Central memory CD4-positive, alpha-beta T cell (primary cell): ENCODE measurements at regions not wholly inside any gene's neighbourhood (a gene's known extent, or its start where the extent isn't known, plus 50 kb on each side); places are given as distances from the start of the nearest gene placed in this dataset.

ENCODE experiments used
- DNase-seq: peaks from one replicate; pipeline ENCODE4 v3.0.0; 2022

GRCh38 chr13:73481886-73482445 lies 423.2 kb downstream of the KLF5 start:
- DNase-seq, result no peak

GRCh38 chr13:73480779-73481559 lies 422.2 kb downstream of the KLF5 start:
- no peak for DNase-seq

GRCh38 chr13:73479856-73480255 lies 421.1 kb downstream of the KLF5 start:
- DNase-seq, result no peak

- no peak for DNase-seq
These were observed 420.5 kb downstream of the KLF5 start for GRCh38 chr13:73479351-73479750.

GRCh38 chr13:73477441-73477840 lies 418.6 kb downstream of the KLF5 start:
- DNase-seq, result no peak

- DNase-seq, result no peak
These were observed 414.2 kb downstream of the KLF5 start for GRCh38 chr13:73473016-73473415.

DNA sequence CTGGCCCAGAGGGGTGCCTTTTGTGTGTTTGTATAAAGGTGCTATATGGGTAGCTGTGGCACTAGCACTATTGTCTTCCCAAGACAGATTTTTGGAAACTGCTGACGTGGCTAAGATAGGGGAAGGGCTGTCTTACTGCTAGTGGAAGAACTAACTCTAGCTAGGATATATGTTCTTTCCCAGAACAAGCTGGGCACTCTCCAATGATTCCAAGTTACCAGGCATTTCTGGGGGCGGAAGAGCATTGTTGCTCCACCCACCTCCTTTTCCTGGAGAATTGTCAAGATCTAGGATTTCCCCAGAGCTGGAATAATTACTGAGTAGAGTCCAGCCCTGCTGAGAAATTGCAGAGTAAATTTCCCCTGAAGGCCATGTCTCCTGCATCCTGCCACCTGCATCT lies 408.3 kb downstream of the KLF5 start:
- DNase-seq, result no peak

- DNase-seq, result no peak
These were observed 407.8 kb downstream of the KLF5 start for GRCh38 chr13:73466561-73466960.

GRCh38 chr13:73465617-73465971 lies 406.8 kb downstream of the KLF5 start:
- DNase-seq, result no peak

DNA sequence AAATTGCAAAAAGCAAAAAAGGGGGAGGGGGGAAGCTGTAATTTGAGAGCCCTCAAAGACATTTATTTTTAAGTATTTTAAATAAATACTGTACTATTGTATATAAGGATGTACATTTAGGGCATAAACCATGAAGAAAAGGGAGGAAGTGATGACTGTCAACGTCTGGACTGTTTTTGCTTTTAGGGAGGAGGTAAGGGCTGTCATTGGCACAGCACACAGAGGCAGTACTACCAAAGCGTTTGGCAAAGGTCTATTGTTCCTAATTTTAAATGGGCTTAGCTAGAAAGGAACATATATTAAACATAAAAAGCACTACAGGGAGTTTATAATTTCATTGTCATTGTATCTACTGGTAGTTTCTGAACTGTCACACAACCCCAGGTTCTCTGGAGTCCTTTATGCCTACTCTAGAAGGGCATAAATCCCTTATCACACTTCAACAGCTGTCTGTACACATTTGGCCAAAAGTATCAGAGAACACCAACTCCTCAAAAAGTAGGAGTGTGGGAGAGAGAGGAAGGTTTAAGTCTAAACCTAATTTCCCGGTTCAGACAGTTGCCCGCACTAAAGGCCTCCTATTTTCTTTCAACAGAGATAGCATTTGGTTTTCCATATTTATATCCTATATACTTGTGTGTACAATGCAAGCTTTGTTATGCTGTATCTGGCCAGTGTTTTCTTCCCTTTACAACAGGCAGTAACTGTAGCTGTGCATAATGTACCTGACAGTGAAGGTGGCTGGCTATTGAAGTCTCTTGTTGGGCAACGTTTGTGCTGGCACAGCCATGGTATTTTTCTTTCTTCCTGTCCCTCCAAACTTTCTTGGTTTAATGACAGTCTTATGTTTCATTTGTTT lies 406.2 kb downstream of the KLF5 start:
- no peak for DNase-seq

DNA sequence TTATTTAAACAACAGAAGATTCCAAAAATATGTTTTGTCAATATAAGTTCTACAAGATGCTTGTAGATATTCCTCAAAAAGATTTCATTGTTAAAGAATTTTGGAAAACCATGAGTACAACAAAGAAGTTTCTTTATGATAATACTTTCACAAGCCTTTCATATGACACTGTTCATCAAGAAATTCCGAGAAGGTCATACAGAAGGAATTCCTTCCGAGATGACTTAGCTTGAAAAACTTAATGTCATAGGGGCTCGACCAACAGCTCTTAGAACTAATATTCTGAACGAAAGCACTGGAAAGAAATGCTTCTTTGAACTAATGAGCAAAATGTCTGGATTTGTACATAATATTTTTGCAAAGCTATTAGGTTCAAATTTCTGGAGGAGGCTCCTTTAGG lies 403.4 kb downstream of the KLF5 start:
- DNase-seq, result no peak

DNA sequence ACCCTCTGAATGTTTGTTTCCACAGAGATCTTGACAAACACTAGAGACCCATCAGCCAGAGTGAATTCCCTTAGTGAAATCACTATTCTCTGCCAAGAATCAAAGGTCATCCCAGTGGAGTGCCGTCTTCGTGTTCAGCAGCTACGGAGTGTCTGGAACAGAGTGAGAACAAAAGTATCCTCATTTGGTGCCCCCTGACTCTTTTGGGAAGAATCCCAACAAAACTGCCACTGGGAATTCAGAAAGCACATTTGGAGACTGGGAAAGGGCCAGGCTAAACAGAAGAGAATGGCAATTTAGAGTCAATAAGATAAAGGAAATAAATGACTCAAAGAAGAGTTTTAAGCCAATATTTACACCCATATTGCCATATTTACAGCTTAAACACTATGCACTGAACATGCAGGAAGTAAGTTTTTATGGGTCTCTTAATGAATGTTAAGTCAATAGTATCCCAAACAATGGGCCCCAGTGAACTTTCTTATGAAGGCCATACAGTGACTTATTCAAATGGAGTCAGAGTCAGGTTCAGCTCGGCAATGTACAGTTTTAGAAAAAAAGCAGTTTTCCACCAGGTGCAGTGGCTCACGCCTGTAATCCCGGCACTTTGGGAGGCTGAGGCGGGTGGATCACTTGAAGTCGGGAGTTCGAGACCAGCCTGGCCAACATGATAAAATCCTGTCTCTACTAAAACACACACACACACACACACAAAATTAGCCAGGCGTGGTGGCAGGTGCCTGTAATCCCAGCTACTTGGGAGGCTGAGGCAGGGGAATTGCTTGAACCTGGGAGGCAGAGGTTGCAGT lies 392.6 kb downstream of the KLF5 start:
- no peak for DNase-seq

GRCh38 chr13:73450583-73450982 lies 391.8 kb downstream of the KLF5 start:
- no peak for DNase-seq

DNA sequence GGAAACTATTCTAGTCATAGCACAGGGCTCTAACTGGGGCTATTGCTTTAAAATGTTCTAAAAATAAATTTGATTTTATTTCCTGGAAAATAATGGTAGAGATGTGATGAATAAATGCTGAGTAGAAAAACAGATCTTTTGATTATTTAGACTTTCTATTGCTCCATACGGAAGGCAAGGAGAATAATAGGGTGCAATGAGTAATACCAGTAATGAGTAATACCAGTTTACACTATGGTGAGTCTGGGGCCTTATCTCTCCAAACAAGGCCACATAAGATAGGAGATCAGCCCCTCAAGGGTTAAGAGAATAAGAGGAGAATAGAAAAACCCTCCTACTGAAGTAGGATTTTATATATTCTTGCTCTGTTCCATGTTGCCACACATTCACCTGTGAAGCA lies 390.4 kb downstream of the KLF5 start:
- no peak for DNase-seq

GRCh38 chr13:73440296-73440895 lies 381.6 kb downstream of the KLF5 start:
- no peak for DNase-seq

DNA sequence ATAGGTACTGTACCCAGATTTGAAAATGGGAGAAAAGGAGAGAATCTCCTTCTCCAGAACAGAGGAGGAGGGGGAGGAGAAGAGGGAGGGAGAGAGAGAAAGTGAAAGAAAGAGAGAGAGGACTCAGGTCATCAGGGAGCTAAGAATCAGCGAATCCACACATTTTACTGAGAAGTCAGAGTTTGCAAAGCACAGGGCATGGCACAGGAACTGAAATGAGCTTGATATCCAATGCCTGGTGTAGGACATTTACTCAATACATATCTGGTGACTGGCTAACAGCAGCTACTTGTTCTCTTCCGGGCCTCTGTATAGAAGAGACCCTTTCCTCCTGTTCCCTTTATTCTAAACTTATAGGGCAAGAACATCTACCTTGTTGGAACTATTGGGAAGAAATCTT lies 375.1 kb downstream of the KLF5 start:
- DNase-seq, result no peak

- DNase-seq, result no peak
These were observed 374.7 kb downstream of the KLF5 start for GRCh38 chr13:73433458-73433857.

- no peak for DNase-seq
These were observed 370.9 kb downstream of the KLF5 start for GRCh38 chr13:73429701-73430100.

DNA sequence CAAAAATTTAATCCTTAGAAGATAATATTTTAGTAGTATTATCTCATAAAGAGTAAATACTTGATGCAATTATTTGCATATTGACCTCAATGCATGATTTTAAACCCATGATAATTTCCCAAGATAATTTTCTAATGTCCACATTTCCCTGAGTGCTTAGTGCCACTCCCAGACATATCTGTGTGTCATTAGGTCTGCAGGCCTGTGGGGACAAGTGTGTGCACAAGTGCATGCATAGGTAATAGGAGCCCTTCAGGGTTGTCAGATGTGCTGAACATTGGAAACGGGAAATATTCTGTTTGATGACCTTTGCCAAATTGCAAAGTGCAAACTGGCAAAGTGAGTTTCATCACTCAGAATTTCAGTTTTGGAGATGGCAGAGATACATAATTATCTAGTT lies 369.9 kb downstream of the KLF5 start:
- DNase-seq, result no peak

GRCh38 chr13:73428137-73428536 lies 369.3 kb downstream of the KLF5 start:
- no peak for DNase-seq

- no peak for DNase-seq
These were observed 364.2 kb downstream of the KLF5 start for GRCh38 chr13:73422973-73423372.

- no peak for DNase-seq
These were observed 362.6 kb downstream of the KLF5 start for GRCh38 chr13:73421310-73421912.
